ENCODE measurements at regions not wholly inside any gene's neighbourhood (a gene's known extent, or its start where the extent isn't known, plus 50 kb on each side); places are given as distances from the start of the nearest gene placed in this dataset.
"Not testable (repeated sequence)": the region's sequence is repeated elsewhere in the genome, so short reads cannot be mapped to it uniquely, and the experiment has no call there.

- intact Hi-C loops (cut with DNase I; ENCODE audit: low total_unique reads); H3K4me3 ChIP-seq; in situ Hi-C loops (cut with MboI; ENCODE audit: low pct_ligation_motif_present in 1 of 4, low pct_unique_long_range_greater_than_20kb in 1 of 4, low sequenced_read_pairs in 3 of 4); H3K27ac ChIP-seq; H3K36me3 ChIP-seq; H3K27me3 ChIP-seq; H3K4me1 ChIP-seq; H3K9me3 ChIP-seq; DNase-seq: not testable (repeated sequence)
- WGBS, 2 donors (ENCODE audit: low coverage in 1 of 2) = 83% methylated on average over 3 of the region's 3 CpGs; no CpG with 5 or more reads in 1 of the 2 donors
These were observed 82.6 kb upstream of the PRSS12 start for GRCh38 chr4:118435415-118435814.

GRCh38 chr4:118442115-118442837, 89.5 kb upstream of the PRSS12 start:
- H3K36me3 ChIP-seq; H3K4me1 ChIP-seq; H3K4me3 ChIP-seq; DNase-seq; intact Hi-C loops (cut with DNase I; ENCODE audit: low total_unique reads); H3K27ac ChIP-seq; H3K9me3 ChIP-seq; in situ Hi-C loops (cut with MboI; ENCODE audit: low pct_ligation_motif_present in 1 of 4, low pct_unique_long_range_greater_than_20kb in 1 of 4, low sequenced_read_pairs in 3 of 4); H3K27me3 ChIP-seq: not testable (repeated sequence)
- WGBS, 2 donors (ENCODE audit: low coverage in 1 of 2) = 83 to 91% methylated on average over 1 to 7 of the region's 8 CpGs

- intact Hi-C loops (cut with DNase I; ENCODE audit: low total_unique reads); H3K36me3 ChIP-seq; H3K9me3 ChIP-seq; H3K4me1 ChIP-seq; H3K27ac ChIP-seq; H3K4me3 ChIP-seq; H3K27me3 ChIP-seq; DNase-seq; in situ Hi-C loops (cut with MboI; ENCODE audit: low pct_ligation_motif_present in 1 of 4, low pct_unique_long_range_greater_than_20kb in 1 of 4, low sequenced_read_pairs in 3 of 4): not testable (repeated sequence)
- 81 to 100% methylated on average over 1 to 2 of the region's 3 CpGs for WGBS, 2 donors (ENCODE audit: low coverage in 1 of 2)
These were observed 94.6 kb upstream of the PRSS12 start for GRCh38 chr4:118447397-118447796.

- DNase-seq; H3K9me3 ChIP-seq; in situ Hi-C loops (cut with MboI; ENCODE audit: low pct_ligation_motif_present in 1 of 4, low pct_unique_long_range_greater_than_20kb in 1 of 4, low sequenced_read_pairs in 3 of 4); intact Hi-C loops (cut with DNase I; ENCODE audit: low total_unique reads); H3K4me1 ChIP-seq; H3K27me3 ChIP-seq; H3K36me3 ChIP-seq; H3K4me3 ChIP-seq; H3K27ac ChIP-seq: not testable (repeated sequence)
- 60 to 70% methylated on average over 1 of the region's 1 CpG for WGBS, 2 donors (ENCODE audit: low coverage in 1 of 2)
These were observed 102.1 kb upstream of the PRSS12 start for GRCh38 chr4:118454857-118455256.

- H3K9me3 ChIP-seq; DNase-seq; H3K4me3 ChIP-seq; H3K27me3 ChIP-seq; H3K36me3 ChIP-seq; intact Hi-C loops (cut with DNase I; ENCODE audit: low total_unique reads); H3K4me1 ChIP-seq; in situ Hi-C loops (cut with MboI; ENCODE audit: low pct_ligation_motif_present in 1 of 4, low pct_unique_long_range_greater_than_20kb in 1 of 4, low sequenced_read_pairs in 3 of 4); H3K27ac ChIP-seq: not testable (repeated sequence)
- 93% methylated on average over 5 of the region's 5 CpGs; no CpG with 5 or more reads in 1 of the 2 donors for WGBS, 2 donors (ENCODE audit: low coverage in 1 of 2)
These were observed 108.6 kb upstream of the PRSS12 start for GRCh38 chr4:118461435-118461834.

GRCh38 chr4:118465831-118466230, 113.0 kb upstream of the PRSS12 start:
- H3K27ac ChIP-seq; H3K27me3 ChIP-seq; H3K9me3 ChIP-seq; H3K4me3 ChIP-seq; H3K4me1 ChIP-seq; intact Hi-C loops (cut with DNase I; ENCODE audit: low total_unique reads); DNase-seq; H3K36me3 ChIP-seq; in situ Hi-C loops (cut with MboI; ENCODE audit: low pct_ligation_motif_present in 1 of 4, low pct_unique_long_range_greater_than_20kb in 1 of 4, low sequenced_read_pairs in 3 of 4): not testable (repeated sequence)
- WGBS, 2 donors (ENCODE audit: low coverage in 1 of 2) = 54% methylated on average over 2 of the region's 2 CpGs; no CpG with 5 or more reads in 1 of the 2 donors

- DNase-seq; H3K9me3 ChIP-seq; H3K4me1 ChIP-seq; H3K4me3 ChIP-seq; in situ Hi-C loops (cut with MboI; ENCODE audit: low pct_ligation_motif_present in 1 of 4, low pct_unique_long_range_greater_than_20kb in 1 of 4, low sequenced_read_pairs in 3 of 4); H3K27me3 ChIP-seq; H3K27ac ChIP-seq; intact Hi-C loops (cut with DNase I; ENCODE audit: low total_unique reads); H3K36me3 ChIP-seq: not testable (repeated sequence)
- WGBS, 2 donors (ENCODE audit: low coverage in 1 of 2) = 76 to 85% methylated on average over 2 to 3 of the region's 3 CpGs
These were observed 121.3 kb upstream of the PRSS12 start for GRCh38 chr4:118474001-118474626.

GRCh38 chr4:118474771-118475170, 122.0 kb upstream of the PRSS12 start:
- intact Hi-C loops (cut with DNase I; ENCODE audit: low total_unique reads); H3K27ac ChIP-seq; in situ Hi-C loops (cut with MboI; ENCODE audit: low pct_ligation_motif_present in 1 of 4, low pct_unique_long_range_greater_than_20kb in 1 of 4, low sequenced_read_pairs in 3 of 4); H3K27me3 ChIP-seq; H3K36me3 ChIP-seq; H3K9me3 ChIP-seq; H3K4me3 ChIP-seq; H3K4me1 ChIP-seq; DNase-seq: not testable (repeated sequence)

GRCh38 chr4:118475901-118476300, 123.1 kb upstream of the PRSS12 start:
- 68 to 83% methylated on average over 3 of the region's 3 CpGs for WGBS, 2 donors (ENCODE audit: low coverage in 1 of 2)
- H3K9me3 ChIP-seq; intact Hi-C loops (cut with DNase I; ENCODE audit: low total_unique reads); H3K27me3 ChIP-seq; DNase-seq; in situ Hi-C loops (cut with MboI; ENCODE audit: low pct_ligation_motif_present in 1 of 4, low pct_unique_long_range_greater_than_20kb in 1 of 4, low sequenced_read_pairs in 3 of 4); H3K36me3 ChIP-seq; H3K27ac ChIP-seq; H3K4me1 ChIP-seq; H3K4me3 ChIP-seq: not testable (repeated sequence)

GRCh38 chr4:118477826-118478225, 125.0 kb upstream of the PRSS12 start:
- H3K27me3 ChIP-seq; in situ Hi-C loops (cut with MboI; ENCODE audit: low pct_ligation_motif_present in 1 of 4, low pct_unique_long_range_greater_than_20kb in 1 of 4, low sequenced_read_pairs in 3 of 4); DNase-seq; intact Hi-C loops (cut with DNase I; ENCODE audit: low total_unique reads); H3K9me3 ChIP-seq; H3K36me3 ChIP-seq; H3K27ac ChIP-seq; H3K4me3 ChIP-seq; H3K4me1 ChIP-seq: not testable (repeated sequence)

GRCh38 chr4:118485801-118486314, 133.1 kb upstream of the PRSS12 start:
- H3K9me3 ChIP-seq; DNase-seq; H3K4me3 ChIP-seq; H3K27ac ChIP-seq; in situ Hi-C loops (cut with MboI; ENCODE audit: low pct_ligation_motif_present in 1 of 4, low pct_unique_long_range_greater_than_20kb in 1 of 4, low sequenced_read_pairs in 3 of 4); H3K4me1 ChIP-seq; H3K36me3 ChIP-seq; H3K27me3 ChIP-seq; intact Hi-C loops (cut with DNase I; ENCODE audit: low total_unique reads): not testable (repeated sequence)
- 56 to 75% methylated on average over 2 to 3 of the region's 3 CpGs for WGBS, 2 donors (ENCODE audit: low coverage in 1 of 2)
